KMS-11 (cell line): ENCODE measurements at regions not wholly inside any gene's neighbourhood (a gene's known extent, or its start where the extent isn't known, plus 50 kb on each side); places are given as distances from the start of the nearest gene placed in this dataset.

Experiments used
- H2AFZ ChIP-seq: fragments of 200-600 bp; sonication (generic); 2 replicates; pipeline ENCODE4 v1.6.1; 2016; ENCODE audit warnings: antibody characterized with exemption, mixed run types, low read depth
- H3K27ac ChIP-seq: fragments of 200-600 bp; sonication (generic); 2 replicates; pipeline ENCODE4 v1.6.1; 2016; ENCODE audit warnings: mild to moderate bottlenecking, mixed run types
- H3K27me3 ChIP-seq: fragments of 200-600 bp; sonication (generic); 2 replicates; pipeline ENCODE4 v1.6.1; 2017; ENCODE audit warnings: mild to moderate bottlenecking, low read depth, mixed run types, moderate library complexity; ENCODE audit not compliant: insufficient read depth
- H3K36me3 ChIP-seq: fragments of 200-600 bp; sonication (generic); 2 replicates; pipeline ENCODE4 v1.6.1; 2017; ENCODE audit warnings: mild to moderate bottlenecking, mixed run types; ENCODE audit not compliant: insufficient read depth
- H3K4me1 ChIP-seq: fragments of 200-600 bp; sonication (generic); 2 replicates; pipeline ENCODE4 v1.6.1; 2016; ENCODE audit warnings: mild to moderate bottlenecking, low read depth, mixed run types; ENCODE audit not compliant: poor library complexity, severe bottlenecking
- H3K4me2 ChIP-seq: fragments of 200-600 bp; sonication (generic); 2 replicates; pipeline ENCODE4 v1.7.0; 2016; ENCODE audit warnings: mild to moderate bottlenecking, mixed run types
- H3K4me3 ChIP-seq: fragments of 200-600 bp; sonication (generic); IDR thresholded peaks from 2 replicates; pipeline ENCODE4 v1.6.1; 2017; ENCODE audit warnings: low read depth, low read length, mixed read lengths; ENCODE audit not compliant: insufficient read depth
- H3K79me2 ChIP-seq: fragments of 200-600 bp; sonication (generic); 2 replicates; pipeline ENCODE4 v1.6.1; 2016; ENCODE audit warnings: low read depth, mixed run types; ENCODE audit not compliant: insufficient read depth
- H3K9ac ChIP-seq: fragments of 200-600 bp; sonication (generic); 2 replicates; pipeline ENCODE4 v1.6.1; 2016; ENCODE audit warnings: mild to moderate bottlenecking, mixed run types
- H4K20me1 ChIP-seq: fragments of 200-600 bp; sonication (generic); 2 replicates; pipeline ENCODE4 v1.6.1; 2016; ENCODE audit warnings: mild to moderate bottlenecking, mixed run types; ENCODE audit not compliant: insufficient read depth
- CTCF ChIP-seq: fragments of 200-600 bp; sonication (generic); conservative IDR thresholded peaks from 2 replicates; pipeline ENCODE4 v1.6.1; 2017; ENCODE audit warnings: low read depth, mild to moderate bottlenecking, antibody characterized with exemption, low read length, moderate library complexity, mixed read lengths

DNA sequence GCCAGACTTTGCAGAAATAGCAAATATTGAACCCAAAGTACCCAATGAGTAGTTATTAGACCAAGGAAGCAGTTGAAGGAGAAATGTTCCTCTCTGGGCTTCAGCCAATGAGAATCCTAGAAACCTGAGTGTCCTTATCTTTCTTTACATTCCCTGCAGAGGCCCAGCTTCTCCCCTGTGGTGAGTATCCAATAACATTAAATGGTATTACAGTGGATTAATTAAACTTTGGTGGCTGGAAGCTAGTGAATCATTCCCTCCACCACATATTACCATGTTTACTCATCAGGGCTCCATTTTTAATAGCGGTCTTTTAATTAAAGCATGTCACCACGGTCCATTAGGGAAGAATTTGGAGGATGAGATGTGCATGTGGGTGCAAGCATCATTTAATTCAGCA, 74.0 kb downstream of the UNC5CL start:
- Histone ChIP-seq H2AFZ (no peak overlapping the region), H3K36me3 (no peaks in the 10 kb centered on the region), H3K79me2 (no peaks in the 10 kb centered on the region), H3K27me3 (no peaks in the 10 kb centered on the region), H3K9ac (no peak overlapping the region), H3K27ac (no peak overlapping the region), H3K4me2 (no peak overlapping the region), H3K4me1 (peaks cover 11% of the 10 kb centered on the region), H3K4me3 (no peak overlapping the region), H4K20me1 (no peaks in the 10 kb centered on the region)
- TF ChIP-seq CTCF, result no peak

DNA sequence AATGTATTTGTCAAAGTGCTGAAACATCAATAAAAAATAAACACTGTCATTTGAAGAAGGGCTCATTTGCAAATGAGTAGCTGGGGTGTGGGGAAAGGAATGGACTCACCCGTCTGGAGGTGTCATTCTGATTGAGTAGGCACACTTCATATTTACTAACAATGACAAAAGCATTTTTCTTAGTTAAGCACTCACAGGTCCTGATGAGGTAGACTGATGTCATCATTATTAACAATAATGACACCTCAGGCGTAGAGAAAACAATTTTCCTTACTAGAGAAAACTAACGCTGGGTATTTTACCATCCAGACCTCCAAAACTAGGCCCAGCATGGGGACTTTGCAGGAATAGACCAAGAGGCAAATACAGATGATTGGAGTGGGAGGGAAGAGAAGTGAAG, 76.0 kb downstream of the UNC5CL start:
- no peak for TF ChIP-seq CTCF
- no peak overlapping the region for H3K9ac ChIP-seq
- H3K4me3 ChIP-seq, result no peak overlapping the region
- no peaks in the 10 kb centered on the region for H4K20me1 ChIP-seq
- H3K27me3 ChIP-seq, result no peaks in the 10 kb centered on the region
- H3K36me3 ChIP-seq, result no peaks in the 10 kb centered on the region
- H3K79me2 ChIP-seq, result no peaks in the 10 kb centered on the region
- no peak overlapping the region for H3K27ac ChIP-seq
- H3K4me1 ChIP-seq, result peaks cover 11% of the 10 kb centered on the region
- no peak overlapping the region for H3K4me2 ChIP-seq
- H2AFZ ChIP-seq, result no peak overlapping the region

GRCh38 chr6:40962241-40962640, 76.8 kb downstream of the UNC5CL start:
- Histone ChIP-seq H3K79me2 (no peaks in the 10 kb centered on the region), H3K4me3 (no peak overlapping the region), H3K27ac (no peak overlapping the region), H3K36me3 (no peaks in the 10 kb centered on the region), H2AFZ (peak overlapping the region; percentile 9; the same call in 1 of the 2 replicates), H4K20me1 (no peaks in the 10 kb centered on the region), H3K9ac (no peak overlapping the region), H3K4me2 (no peak overlapping the region; the same call in 1 of the 2 replicates), H3K4me1 (peaks cover 11% of the 10 kb centered on the region), H3K27me3 (no peaks in the 10 kb centered on the region)
- TF ChIP-seq CTCF, result no peak

- no peaks in the 10 kb centered on the region for H3K79me2 ChIP-seq
- no peaks in the 10 kb centered on the region for H3K27me3 ChIP-seq
- no peaks in the 10 kb centered on the region for H3K36me3 ChIP-seq
- no peak overlapping the region for H3K4me3 ChIP-seq
- H4K20me1 ChIP-seq, result no peaks in the 10 kb centered on the region
- no peak overlapping the region for H3K9ac ChIP-seq
- no peak overlapping the region; the same call in 1 of the 2 replicates for H3K4me2 ChIP-seq
- TF ChIP-seq CTCF, result no peak
- peak overlapping the region; percentile 9; the same call in 1 of the 2 replicates for H2AFZ ChIP-seq
- peaks cover 11% of the 10 kb centered on the region for H3K4me1 ChIP-seq
- H3K27ac ChIP-seq, result no peak overlapping the region
Observed at GRCh38 chr6:40961831-40962230, 77.2 kb downstream of the UNC5CL start.
